Transverse colon (tissue), 4 donors: ENCODE measurements at regions not wholly inside any gene's neighbourhood (a gene's known extent, or its start where the extent isn't known, plus 50 kb on each side); places are given as distances from the start of the nearest gene placed in this dataset.

Experiments used
- DNase-seq: peaks from one replicate; pipeline ENCODE4 v3.0.0-alpha.2; 2019
- H3K27ac ChIP-seq, 4 donors: fragments of 200-600 bp; sonication (generic); 2 replicates each; pipeline ENCODE4 v1.5.1; 2016 to 2018; ENCODE audit warnings: inconsistent platforms in 4 of 4
- H3K27me3 ChIP-seq: fragments of 200-600 bp; sonication (generic); 2 replicates; pipeline ENCODE4 v1.5.1; 2017; ENCODE audit warnings: inconsistent platforms
- H3K36me3 ChIP-seq, 4 donors: fragments of 200-600 bp; sonication (generic); 2 replicates each; pipeline ENCODE4 v1.5.1; 2017 to 2019; ENCODE audit warnings: inconsistent platforms in 4 of 4
- H3K4me1 ChIP-seq, 4 donors: fragments of 200-600 bp; sonication (generic); 2 replicates each; pipeline ENCODE4 v1.5.1; 2017 to 2020; ENCODE audit warnings: inconsistent platforms in 4 of 4
- H3K4me3 ChIP-seq, 4 donors: fragments of 200-600 bp; sonication (generic); 1 replicate in 1 of 4; 2 replicates in 3 of 4; pipeline versions ENCODE4 v1.5.1 to v1.6.1; 2017 to 2019; ENCODE audit warnings: inconsistent platforms in 4 of 4
- H3K9me3 ChIP-seq, 2 donors: fragments of 200-600 bp; sonication (generic); 2 replicates each; pipeline ENCODE4 v1.5.1; 2017 to 2019; ENCODE audit warnings: inconsistent platforms in 2 of 2
- CTCF ChIP-seq, 5 experiments: fragments of 200-600 bp in 3 of 5; fragments of 450-650 bp in 2 of 5; sonication (generic) in 3 of 5; IDR thresholded peaks; 1 replicate in 2 of 5; 2 replicates in 3 of 5; pipeline ENCODE4 v1.5.1; 2016 to 2017; ENCODE audit warnings: antibody characterized with exemption in 5 of 5, inconsistent platforms in 3 of 5, mild to moderate bottlenecking in 2 of 5, moderate library complexity in 1 of 5
- EP300 ChIP-seq: sonication (generic); formaldehyde crosslinking; IDR thresholded peaks from one replicate; pipeline ENCODE4 v1.6.1; 2017; ENCODE audit warnings: antibody characterized with exemption, low read depth
- POLR2A ChIP-seq: fragments of 450-650 bp; IDR thresholded peaks from one replicate; pipeline ENCODE4 v1.6.1; 2016; ENCODE audit warnings: antibody characterized with exemption, mild to moderate bottlenecking, moderate library complexity
- POLR2AphosphoS5 ChIP-seq, 3 donors: sonication (generic); formaldehyde crosslinking; IDR thresholded peaks; one replicate each; pipeline ENCODE4 v1.6.1; 2016; ENCODE audit warnings: antibody characterized with exemption in 3 of 3
- WGBS, 2 donors: methylation state at CpG; one replicate each; pipeline ENCODE4 v1.1.5; 2018; ENCODE audit warnings: low coverage in 1 of 2; 5-methylcytosine and 5-hydroxymethylcytosine counted together
- in situ Hi-C, 4 donors: fragments of 200-750 bp; cut with MboI; loops; one replicate each; pipeline versions ENCODE4 v1.15.0 to v1.15.1; 2017; ENCODE audit warnings: low sequenced_read_pairs in 3 of 4, low pct_ligation_motif_present in 1 of 4, low pct_unique_long_range_greater_than_20kb in 1 of 4
- intact Hi-C: fragments of 100-400 bp; cut with DNase I; formaldehyde crosslinking; loops from one replicate; pipeline ENCODE4 v1.15.1; 2023; ENCODE audit warnings: low total_unique reads

GRCh38 chr2:146818122-146818521 is 1026.7 kb upstream of the ACVR2A start:
- in situ Hi-C loops (no loop called here), intact Hi-C loops (no loop called here)
- H3K27ac ChIP-seq: no peak overlapping the region
- no peaks in the 10 kb centered on the region for H3K4me1 ChIP-seq
- no peaks in the 10 kb centered on the region for H3K27me3 ChIP-seq
- H3K4me3 ChIP-seq: no peak overlapping the region
- H3K9me3 ChIP-seq: no peaks in the 10 kb centered on the region
- no peak for DNase-seq
- no peak for TF ChIP-seq POLR2A
- TF ChIP-seq EP300: no peak
- no peak for TF ChIP-seq CTCF (IDR thresholded peaks at IDR 0.05)
- TF ChIP-seq POLR2AphosphoS5 (IDR thresholded peaks at IDR 0.05): no peak
- WGBS, 2 donors: 57 to 73% methylated on average over 1 of the region's 1 CpG
- no peaks in the 10 kb centered on the region for H3K36me3 ChIP-seq

GRCh38 chr2:146817613-146818012 is 1027.2 kb upstream of the ACVR2A start:
- no peaks in the 10 kb centered on the region for H3K36me3 ChIP-seq
- H3K27me3 ChIP-seq: no peaks in the 10 kb centered on the region
- 87 to 90% methylated on average over 1 of the region's 1 CpG for whole genome bisulfite sequencing, 2 donors
- TF ChIP-seq CTCF (IDR thresholded peaks at IDR 0.05): no peak
- no peak for TF ChIP-seq POLR2AphosphoS5 (IDR thresholded peaks at IDR 0.05)
- no peak for TF ChIP-seq EP300
- no peak for TF ChIP-seq POLR2A
- H3K9me3 ChIP-seq: no peaks in the 10 kb centered on the region
- no peak overlapping the region for H3K4me3 ChIP-seq
- intact Hi-C loops (no loop called here), in situ Hi-C loops (no loop called here)
- H3K27ac ChIP-seq: no peak overlapping the region
- DNase-seq: no peak
- H3K4me1 ChIP-seq: no peaks in the 10 kb centered on the region

GRCh38 chr2:146814971-146815370 is 1029.9 kb upstream of the ACVR2A start:
- H3K27ac ChIP-seq: no peak overlapping the region
- DNase-seq: no peak
- H3K9me3 ChIP-seq: no peaks in the 10 kb centered on the region
- H3K36me3 ChIP-seq: no peaks in the 10 kb centered on the region
- H3K4me1 ChIP-seq: no peaks in the 10 kb centered on the region
- 86% methylated on average over 1 of the region's 1 CpG; no CpG with 5 or more reads in 1 of the 2 donors for WGBS, 2 donors
- intact Hi-C loops: no loop called here
- H3K27me3 ChIP-seq: no peaks in the 10 kb centered on the region
- no peak overlapping the region for H3K4me3 ChIP-seq
- in situ Hi-C loops: no loop called here
- no peak for TF ChIP-seq POLR2A
- no peak for TF ChIP-seq POLR2AphosphoS5 (IDR thresholded peaks at IDR 0.05)
- TF ChIP-seq EP300: no peak

GRCh38 chr2:146807568-146808168 is 1037.2 kb upstream of the ACVR2A start:
- DNase-seq: no peak
- WGBS, 2 donors: 89 to 96% methylated on average over 2 to 17 of the region's 17 CpGs
- intact Hi-C loops: no loop called here

More at GRCh38 chr2:146807568-146808168, 1037.2 kb upstream of the ACVR2A start:
- no peak for TF ChIP-seq POLR2AphosphoS5 (IDR thresholded peaks at IDR 0.05)
- TF ChIP-seq CTCF (IDR thresholded peaks at IDR 0.05): no peak
- TF ChIP-seq POLR2A: no peak
- TF ChIP-seq EP300: no peak
- no peaks in the 10 kb centered on the region for H3K4me1 ChIP-seq
- no peaks in the 10 kb centered on the region for H3K27me3 ChIP-seq
- H3K9me3 ChIP-seq: no peaks in the 10 kb centered on the region
- H3K36me3 ChIP-seq: no peaks in the 10 kb centered on the region
- in situ Hi-C loops: no loop called here
- no peak overlapping the region for H3K27ac ChIP-seq
- H3K4me3 ChIP-seq: no peak overlapping the region
